Transverse colon (tissue), 4 donors: ENCODE measurements at regions not wholly inside any gene's neighbourhood (a gene's known extent, or its start where the extent isn't known, plus 50 kb on each side); places are given as distances from the start of the nearest gene placed in this dataset.

Experiments
- DNase-seq: peaks from one replicate; pipeline ENCODE4 v3.0.0-alpha.2; 2019
- H3K27ac ChIP-seq, 4 donors: fragments of 200-600 bp; sonication (generic); 2 replicates each; pipeline ENCODE4 v1.5.1; 2016 to 2018; ENCODE audit warnings: inconsistent platforms in 4 of 4
- H3K27me3 ChIP-seq: fragments of 200-600 bp; sonication (generic); 2 replicates; pipeline ENCODE4 v1.5.1; 2017; ENCODE audit warnings: inconsistent platforms
- H3K36me3 ChIP-seq, 4 donors: fragments of 200-600 bp; sonication (generic); 2 replicates each; pipeline ENCODE4 v1.5.1; 2017 to 2019; ENCODE audit warnings: inconsistent platforms in 4 of 4
- H3K4me1 ChIP-seq, 4 donors: fragments of 200-600 bp; sonication (generic); 2 replicates each; pipeline ENCODE4 v1.5.1; 2017 to 2020; ENCODE audit warnings: inconsistent platforms in 4 of 4
- H3K4me3 ChIP-seq, 4 donors: fragments of 200-600 bp; sonication (generic); 1 replicate in 1 of 4; 2 replicates in 3 of 4; pipeline versions ENCODE4 v1.5.1 to v1.6.1; 2017 to 2019; ENCODE audit warnings: inconsistent platforms in 4 of 4
- H3K9me3 ChIP-seq, 2 donors: fragments of 200-600 bp; sonication (generic); 2 replicates each; pipeline ENCODE4 v1.5.1; 2017 to 2019; ENCODE audit warnings: inconsistent platforms in 2 of 2
- CTCF ChIP-seq, 5 experiments: fragments of 200-600 bp in 3 of 5; fragments of 450-650 bp in 2 of 5; sonication (generic) in 3 of 5; IDR thresholded peaks; 1 replicate in 2 of 5; 2 replicates in 3 of 5; pipeline ENCODE4 v1.5.1; 2016 to 2017; ENCODE audit warnings: antibody characterized with exemption in 5 of 5, inconsistent platforms in 3 of 5, mild to moderate bottlenecking in 2 of 5, moderate library complexity in 1 of 5
- EP300 ChIP-seq: sonication (generic); formaldehyde crosslinking; IDR thresholded peaks from one replicate; pipeline ENCODE4 v1.6.1; 2017; ENCODE audit warnings: antibody characterized with exemption, low read depth
- POLR2A ChIP-seq: fragments of 450-650 bp; IDR thresholded peaks from one replicate; pipeline ENCODE4 v1.6.1; 2016; ENCODE audit warnings: antibody characterized with exemption, mild to moderate bottlenecking, moderate library complexity
- POLR2AphosphoS5 ChIP-seq, 3 donors: sonication (generic); formaldehyde crosslinking; IDR thresholded peaks; one replicate each; pipeline ENCODE4 v1.6.1; 2016; ENCODE audit warnings: antibody characterized with exemption in 3 of 3
- WGBS, 2 donors: methylation state at CpG; one replicate each; pipeline ENCODE4 v1.1.5; 2018; ENCODE audit warnings: low coverage in 1 of 2; 5-methylcytosine and 5-hydroxymethylcytosine counted together
- in situ Hi-C, 4 donors: fragments of 200-750 bp; cut with MboI; loops; one replicate each; pipeline versions ENCODE4 v1.15.0 to v1.15.1; 2017; ENCODE audit warnings: low sequenced_read_pairs in 3 of 4, low pct_ligation_motif_present in 1 of 4, low pct_unique_long_range_greater_than_20kb in 1 of 4
- intact Hi-C: fragments of 100-400 bp; cut with DNase I; formaldehyde crosslinking; loops from one replicate; pipeline ENCODE4 v1.15.1; 2023; ENCODE audit warnings: low total_unique reads
- small RNA-seq, 4 donors: library from RNA; depleted of rRNA; stranded (forward); fragments of <200 nt; gene quantifications; one replicate each; pipeline ENCODE3, GENCODE V24; 2016

GRCh38 chrX:82842286-82842685 lies 665.8 kb upstream of the POU3F4 start:
- Histone ChIP-seq H3K27ac (no peak overlapping the region), H3K9me3 (no peaks in the 10 kb centered on the region), H3K4me1 (no peaks in the 10 kb centered on the region), H3K4me3 (no peak overlapping the region), H3K36me3 (no peaks in the 10 kb centered on the region), H3K27me3 (no peaks in the 10 kb centered on the region)
- no peak for DNase-seq
- intact Hi-C loops, result no loop called here
- TF ChIP-seq CTCF (IDR thresholded peaks at IDR 0.05) (no peak), EP300 (no peak), POLR2AphosphoS5 (IDR thresholded peaks at IDR 0.05) (no peak), POLR2A (no peak)
- in situ Hi-C loops, result no loop called here
- WGBS, 2 donors, result 20% methylated on average over 1 of the region's 1 CpG; no CpG with 5 or more reads in 1 of the 2 donors

GRCh38 chrX:82848111-82848510 lies 660.0 kb upstream of the POU3F4 start:
- no peak for DNase-seq
- no peaks in the 10 kb centered on the region for H3K27me3 ChIP-seq
- intact Hi-C loops (no loop called here), in situ Hi-C loops (no loop called here)
- no peaks in the 10 kb centered on the region for H3K4me1 ChIP-seq
- H3K36me3 ChIP-seq, result no peaks in the 10 kb centered on the region
- WGBS, 2 donors, result 79% methylated on average over 4 of the region's 4 CpGs; no CpG with 5 or more reads in 1 of the 2 donors
- TF ChIP-seq POLR2A (no peak), CTCF (IDR thresholded peaks at IDR 0.05) (no peak), EP300 (no peak), POLR2AphosphoS5 (IDR thresholded peaks at IDR 0.05) (no peak)
- H3K4me3 ChIP-seq, result no peak overlapping the region
- H3K9me3 ChIP-seq, result no peaks in the 10 kb centered on the region
- H3K27ac ChIP-seq, result no peak overlapping the region

Small RNA genes lying in the stretch of these regions (small RNA-seq; reads per million reads assigned to genes)
- gene RF00394, result 0 reads per million in 4 donors
